ENCODE measurements at regions not wholly inside any gene's neighbourhood (a gene's known extent, or its start where the extent isn't known, plus 50 kb on each side); places are given as distances from the start of the nearest gene placed in this dataset.

DNA sequence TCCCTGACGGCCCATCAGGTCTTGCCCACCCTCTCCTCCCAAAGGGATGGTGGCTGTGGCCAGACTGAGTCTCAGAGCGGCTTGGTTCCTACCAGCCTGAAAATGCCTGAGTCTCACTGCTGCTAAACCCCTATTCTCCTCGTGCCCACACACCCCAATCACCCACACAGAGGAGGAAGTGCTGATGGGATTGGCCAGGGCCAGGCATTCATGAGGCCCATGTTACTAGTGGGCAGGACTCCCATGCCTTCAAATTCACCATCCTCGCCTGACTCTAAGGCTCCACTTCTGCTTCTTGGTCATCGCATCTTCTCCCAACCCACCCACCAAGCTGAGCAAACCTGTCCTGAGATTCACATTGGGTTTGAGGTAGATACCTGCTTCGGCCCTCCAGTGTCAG is 80.1 kb upstream of the CST7 start:
- TF ChIP-seq, protein P1, sequence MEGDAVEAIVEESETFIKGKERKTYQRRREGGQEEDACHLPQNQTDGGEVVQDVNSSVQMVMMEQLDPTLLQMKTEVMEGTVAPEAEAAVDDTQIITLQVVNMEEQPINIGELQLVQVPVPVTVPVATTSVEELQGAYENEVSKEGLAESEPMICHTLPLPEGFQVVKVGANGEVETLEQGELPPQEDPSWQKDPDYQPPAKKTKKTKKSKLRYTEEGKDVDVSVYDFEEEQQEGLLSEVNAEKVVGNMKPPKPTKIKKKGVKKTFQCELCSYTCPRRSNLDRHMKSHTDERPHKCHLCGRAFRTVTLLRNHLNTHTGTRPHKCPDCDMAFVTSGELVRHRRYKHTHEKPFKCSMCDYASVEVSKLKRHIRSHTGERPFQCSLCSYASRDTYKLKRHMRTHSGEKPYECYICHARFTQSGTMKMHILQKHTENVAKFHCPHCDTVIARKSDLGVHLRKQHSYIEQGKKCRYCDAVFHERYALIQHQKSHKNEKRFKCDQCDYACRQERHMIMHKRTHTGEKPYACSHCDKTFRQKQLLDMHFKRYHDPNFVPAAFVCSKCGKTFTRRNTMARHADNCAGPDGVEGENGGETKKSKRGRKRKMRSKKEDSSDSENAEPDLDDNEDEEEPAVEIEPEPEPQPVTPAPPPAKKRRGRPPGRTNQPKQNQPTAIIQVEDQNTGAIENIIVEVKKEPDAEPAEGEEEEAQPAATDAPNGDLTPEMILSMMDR (IDR thresholded peaks at IDR 0.05; ENCODE audit: extremely low read depth in 1 of 2, insufficient read depth in 1 of 2, low read depth in 1 of 2, low read length in 2 of 2): no peak
- TF ChIP-seq FOS (IDR thresholded peaks at IDR 0.05; ENCODE audit: borderline replicate concordance, insufficient read depth, low read length) (no peak), POLR2AphosphoS5 (IDR thresholded peaks at IDR 0.05; ENCODE audit: insufficient read depth, low read depth, low read length) (no peak), POLR2A (IDR thresholded peaks at IDR 0.05; ENCODE audit: low read depth, low read length) (no peak), JUN (IDR thresholded peaks at IDR 0.05; ENCODE audit: borderline replicate concordance, insufficient read depth, insufficient read length, low read depth) (no peak), EZH2 (IDR thresholded peaks at IDR 0.05; ENCODE audit: borderline replicate concordance, low read depth, low read length, severe bottlenecking) (no peak), MYC (IDR thresholded peaks at IDR 0.05; ENCODE audit: low read depth, low read length) (no peak), GATA2 (IDR thresholded peaks at IDR 0.05; ENCODE audit: insufficient read depth, insufficient read length, low read depth, low read length) (no peak)
- TF ChIP-seq, protein P2, sequence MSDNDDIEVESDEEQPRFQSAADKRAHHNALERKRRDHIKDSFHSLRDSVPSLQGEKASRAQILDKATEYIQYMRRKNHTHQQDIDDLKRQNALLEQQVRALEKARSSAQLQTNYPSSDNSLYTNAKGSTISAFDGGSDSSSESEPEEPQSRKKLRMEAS (IDR thresholded peaks at IDR 0.05; ENCODE audit: insufficient read depth, insufficient read length): no peak

Data from endothelial cell of umbilical vein (primary cell).